ENCODE measurements at regions not wholly inside any gene's neighbourhood (a gene's known extent, or its start where the extent isn't known, plus 50 kb on each side); places are given as distances from the start of the nearest gene placed in this dataset.

GRCh38 chr1:73765551-73766233 lies 432.3 kb downstream of the LRRIQ3 start:
- Histone ChIP-seq H3K36me3 (replicated peaks in 1 of 2; ENCODE audit: insufficient read depth in 1 of 2, low read depth in 2 of 2) (no peaks in the 10 kb centered on the region), H3K4me3 (no peak overlapping the region), H3K9me3 (no peaks in the 10 kb centered on the region), H3K4me1 (no peaks in the 10 kb centered on the region), H3K27ac (no peak overlapping the region), H3K27me3 (no peaks in the 10 kb centered on the region)
- intact Hi-C loops (cut with DNase I), result no loop called here
- DNase-seq (no peak), ATAC-seq (no peak)
- TF ChIP-seq, protein P1, sequence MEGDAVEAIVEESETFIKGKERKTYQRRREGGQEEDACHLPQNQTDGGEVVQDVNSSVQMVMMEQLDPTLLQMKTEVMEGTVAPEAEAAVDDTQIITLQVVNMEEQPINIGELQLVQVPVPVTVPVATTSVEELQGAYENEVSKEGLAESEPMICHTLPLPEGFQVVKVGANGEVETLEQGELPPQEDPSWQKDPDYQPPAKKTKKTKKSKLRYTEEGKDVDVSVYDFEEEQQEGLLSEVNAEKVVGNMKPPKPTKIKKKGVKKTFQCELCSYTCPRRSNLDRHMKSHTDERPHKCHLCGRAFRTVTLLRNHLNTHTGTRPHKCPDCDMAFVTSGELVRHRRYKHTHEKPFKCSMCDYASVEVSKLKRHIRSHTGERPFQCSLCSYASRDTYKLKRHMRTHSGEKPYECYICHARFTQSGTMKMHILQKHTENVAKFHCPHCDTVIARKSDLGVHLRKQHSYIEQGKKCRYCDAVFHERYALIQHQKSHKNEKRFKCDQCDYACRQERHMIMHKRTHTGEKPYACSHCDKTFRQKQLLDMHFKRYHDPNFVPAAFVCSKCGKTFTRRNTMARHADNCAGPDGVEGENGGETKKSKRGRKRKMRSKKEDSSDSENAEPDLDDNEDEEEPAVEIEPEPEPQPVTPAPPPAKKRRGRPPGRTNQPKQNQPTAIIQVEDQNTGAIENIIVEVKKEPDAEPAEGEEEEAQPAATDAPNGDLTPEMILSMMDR (IDR thresholded peaks at IDR 0.05), result no peak
- no peak for TF ChIP-seq POLR2A (IDR thresholded peaks at IDR 0.05)
- 22 to 29% methylated on average over 2 of the region's 2 CpGs for WGBS, 2 donors

DNA sequence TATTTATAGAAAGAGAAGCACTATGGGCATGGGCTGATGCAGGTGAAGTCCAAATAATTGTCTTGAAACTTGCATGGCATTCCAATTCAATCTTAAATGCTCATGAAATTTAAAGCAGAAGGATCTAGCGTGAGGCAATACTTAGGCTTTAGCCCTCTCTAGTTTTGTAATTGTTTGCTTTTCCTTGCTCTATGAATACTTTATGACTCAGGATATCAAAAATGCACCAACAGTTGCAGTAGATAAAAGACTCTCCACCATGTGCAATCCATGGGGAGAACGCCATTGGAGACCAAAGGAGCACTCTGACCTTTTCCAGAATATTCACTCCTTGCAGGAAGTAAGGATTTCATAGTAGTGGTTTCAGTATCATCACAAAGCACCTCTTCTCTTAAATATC lies 436.4 kb downstream of the LRRIQ3 start:
- Histone ChIP-seq H3K4me3 (no peak overlapping the region), H3K36me3 (replicated peaks in 1 of 2; ENCODE audit: insufficient read depth in 1 of 2, low read depth in 2 of 2) (no peaks in the 10 kb centered on the region), H3K4me1 (no peaks in the 10 kb centered on the region), H3K27ac (no peak overlapping the region), H3K27me3 (no peaks in the 10 kb centered on the region), H3K9me3 (no peaks in the 10 kb centered on the region)
- intact Hi-C loops (cut with DNase I), result no loop called here
- ATAC-seq (no peak), DNase-seq (no peak)
- 85 to 86% methylated on average over 2 of the region's 2 CpGs for WGBS, 2 donors
- TF ChIP-seq, protein P1 (IDR thresholded peaks at IDR 0.05), result no peak
- TF ChIP-seq POLR2A (IDR thresholded peaks at IDR 0.05), result no peak

DNA sequence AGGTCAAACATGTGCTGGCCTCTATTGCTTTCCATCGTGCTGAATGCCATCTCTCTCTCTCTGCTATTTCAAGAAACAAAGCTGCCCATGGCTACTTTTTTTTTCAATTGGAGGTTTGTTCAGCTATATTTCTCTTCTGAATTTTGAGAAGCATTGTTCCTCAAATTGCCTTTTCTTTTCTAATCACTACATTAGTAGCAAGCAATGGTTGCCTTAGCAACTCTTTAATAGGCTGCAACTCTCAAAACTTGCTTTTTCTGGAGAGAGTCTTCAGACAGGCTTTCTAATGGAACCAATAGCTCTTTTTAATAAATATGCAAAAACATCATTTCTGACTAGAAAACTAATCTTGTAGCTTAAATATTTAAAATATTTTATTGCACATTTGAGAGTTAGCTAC lies 439.0 kb downstream of the LRRIQ3 start:
- ATAC-seq (no peak), DNase-seq (no peak)
- no peaks in the 10 kb centered on the region for H3K4me1 ChIP-seq
- no peaks in the 10 kb centered on the region for H3K9me3 ChIP-seq
- no peaks in the 10 kb centered on the region for H3K36me3 ChIP-seq (replicated peaks in 1 of 2; ENCODE audit: insufficient read depth in 1 of 2, low read depth in 2 of 2)
- H3K27me3 ChIP-seq, result no peaks in the 10 kb centered on the region
- H3K4me3 ChIP-seq, result no peak overlapping the region
- no peak overlapping the region for H3K27ac ChIP-seq
- no peak for TF ChIP-seq POLR2A (IDR thresholded peaks at IDR 0.05)
- TF ChIP-seq, protein P1 (IDR thresholded peaks at IDR 0.05), result no peak
- WGBS, 2 donors, result 46 to 50% methylated on average over 1 of the region's 1 CpG
- intact Hi-C loops (cut with DNase I), result no loop called here

- H3K27me3 ChIP-seq, result no peaks in the 10 kb centered on the region
- TF ChIP-seq, protein P1 (IDR thresholded peaks at IDR 0.05), result no peak
- no peak for TF ChIP-seq POLR2A (IDR thresholded peaks at IDR 0.05)
Observed at GRCh38 chr1:73756817-73757216, 441.2 kb downstream of the LRRIQ3 start.

GRCh38 chr1:73755649-73756048 lies 442.3 kb downstream of the LRRIQ3 start:
- Histone ChIP-seq H3K36me3 (replicated peaks in 1 of 2; ENCODE audit: insufficient read depth in 1 of 2, low read depth in 2 of 2) (no peaks in the 10 kb centered on the region), H3K27ac (no peak overlapping the region), H3K4me1 (no peaks in the 10 kb centered on the region), H3K4me3 (no peak overlapping the region), H3K27me3 (no peaks in the 10 kb centered on the region), H3K9me3 (no peaks in the 10 kb centered on the region)
- WGBS, 2 donors, result 59 to 60% methylated on average over 2 of the region's 2 CpGs
- ATAC-seq (no peak), DNase-seq (no peak)
- intact Hi-C loops (cut with DNase I), result no loop called here
- TF ChIP-seq, protein P1 (IDR thresholded peaks at IDR 0.05), result no peak
- no peak for TF ChIP-seq POLR2A (IDR thresholded peaks at IDR 0.05)

More at GRCh38 chr1:73756817-73757216, 441.2 kb downstream of the LRRIQ3 start:
- ATAC-seq (no peak), DNase-seq (no peak)
- 28 to 39% methylated on average over 2 of the region's 2 CpGs for WGBS, 2 donors
- no peaks in the 10 kb centered on the region for H3K9me3 ChIP-seq
- no peak overlapping the region for H3K4me3 ChIP-seq
- H3K27ac ChIP-seq, result no peak overlapping the region
- no peaks in the 10 kb centered on the region for H3K4me1 ChIP-seq
- intact Hi-C loops (cut with DNase I), result no loop called here
- H3K36me3 ChIP-seq (replicated peaks in 1 of 2; ENCODE audit: insufficient read depth in 1 of 2, low read depth in 2 of 2), result no peaks in the 10 kb centered on the region

Measured in body of pancreas (tissue), 4 donors.